MV-4-11 (cell line): ENCODE measurements at regions not wholly inside any gene's neighbourhood (a gene's known extent, or its start where the extent isn't known, plus 50 kb on each side); places are given as distances from the start of the nearest gene placed in this dataset.
"Not testable (repeated sequence)": the region's sequence is repeated elsewhere in the genome, so short reads cannot be mapped to it uniquely, and the experiment has no call there.

Experiments
- DNase-seq: peaks from one replicate; lab custom pipeline; 2025; lab: John Stamatoyannopoulos, UW

DNA sequence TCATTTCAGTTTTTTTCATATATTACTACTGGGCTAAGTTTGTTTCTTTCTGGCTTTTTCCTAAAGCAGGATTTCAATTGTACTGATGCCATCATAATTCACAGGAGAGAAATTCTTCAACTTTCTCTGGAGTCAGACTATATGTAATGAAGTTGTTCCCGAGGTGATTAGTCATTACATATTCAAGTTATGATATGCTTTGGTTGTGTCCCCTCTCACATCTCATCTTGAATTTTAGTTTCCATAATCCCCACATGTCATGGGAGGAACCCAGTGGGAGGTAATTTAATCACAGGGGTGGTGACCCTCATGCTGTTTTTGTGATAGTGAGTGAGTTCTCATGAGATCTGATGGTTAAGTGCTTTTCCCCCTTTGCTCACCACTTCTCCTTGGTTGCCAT is 227.5 kb upstream of the LRIG3 start:
- no peak for DNase-seq

- DNase-seq = no peak
Measured at GRCh38 chr12:59142183-59142790, 222.0 kb upstream of the LRIG3 start.

- DNase-seq = no peak
Measured at GRCh38 chr12:59134750-59135149, 214.4 kb upstream of the LRIG3 start.

DNA sequence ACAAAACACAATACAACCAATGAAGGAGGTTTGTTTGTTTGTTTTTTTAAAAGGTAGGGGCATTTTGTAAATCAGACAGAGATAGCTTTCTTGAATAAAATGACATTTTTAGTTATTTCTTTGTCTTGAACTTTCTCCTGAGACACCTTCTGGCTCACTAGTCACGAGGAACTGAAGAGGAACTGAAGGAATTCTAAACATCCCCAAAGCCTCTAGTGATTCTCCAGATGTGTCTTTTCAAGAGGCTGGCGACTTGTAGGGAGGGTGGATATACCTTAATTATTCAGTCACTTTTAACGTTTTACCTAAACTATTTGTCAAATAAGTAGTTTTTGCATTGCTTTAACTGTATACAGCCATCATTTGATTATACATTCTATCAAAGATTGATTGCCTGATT is 211.2 kb upstream of the LRIG3 start:
- DNase-seq = no peak

- DNase-seq = no peak
Measured at GRCh38 chr12:59122784-59123183, 202.5 kb upstream of the LRIG3 start.

DNA sequence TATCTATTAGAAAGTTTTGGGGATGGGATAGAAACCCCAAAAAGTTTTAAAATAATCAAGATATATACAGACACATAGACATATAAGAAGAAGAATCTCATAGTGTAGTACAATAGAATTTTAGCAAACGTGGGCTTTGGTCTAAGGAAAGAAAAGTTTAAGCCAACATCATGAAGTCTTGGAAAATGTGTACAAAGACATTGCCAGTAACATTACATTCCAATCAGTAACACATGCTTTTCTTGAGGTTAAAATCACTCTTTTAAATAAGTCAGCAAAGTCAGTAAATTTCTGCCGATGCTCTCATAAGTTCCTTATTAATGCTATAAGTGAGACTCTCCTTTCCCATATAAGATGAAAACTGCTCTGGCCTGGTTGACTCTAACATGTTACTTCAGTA is 201.1 kb upstream of the LRIG3 start:
- DNase-seq = no peak

GRCh38 chr12:59119676-59120075 is 199.4 kb upstream of the LRIG3 start:
- DNase-seq = no peak

GRCh38 chr12:59118356-59118755 is 198.1 kb upstream of the LRIG3 start:
- DNase-seq = no peak

DNA sequence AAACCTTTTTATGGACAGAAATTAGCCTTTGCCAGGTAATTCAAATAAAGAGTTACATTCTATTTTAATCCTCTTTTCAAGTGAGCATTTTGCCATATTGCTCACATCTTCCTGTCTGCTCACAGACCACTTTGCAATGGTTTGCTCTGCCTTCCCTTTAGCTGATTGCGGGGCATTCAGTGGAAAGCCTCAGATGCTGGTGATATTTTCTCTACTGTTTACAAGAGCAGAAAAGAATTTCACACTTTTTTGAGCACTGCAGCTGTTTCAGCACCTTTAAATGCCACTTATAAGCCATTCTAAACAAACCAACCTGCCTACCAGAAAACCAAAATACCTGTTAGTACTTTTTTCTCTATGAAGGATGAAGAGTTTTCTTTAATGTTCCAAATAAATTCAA is 195.7 kb upstream of the LRIG3 start:
- DNase-seq = no peak

DNA sequence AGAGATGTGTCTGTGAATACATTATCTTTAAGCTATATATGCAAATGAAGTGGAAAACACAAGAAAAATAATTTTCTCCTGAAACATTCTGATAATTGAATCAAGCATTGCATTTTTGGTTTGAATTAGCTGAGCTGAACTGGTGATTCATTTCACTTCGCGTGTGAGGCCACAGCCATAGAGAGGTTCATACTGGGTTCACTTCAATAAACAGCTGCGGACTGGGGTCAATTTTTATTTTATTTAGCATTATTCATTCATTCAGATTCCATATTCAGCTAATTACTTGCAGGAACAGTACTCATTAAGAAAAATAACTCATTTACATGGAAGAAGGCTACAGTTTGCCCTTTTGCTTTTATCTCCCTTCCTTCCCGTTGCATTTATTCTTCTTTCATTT is 195.2 kb upstream of the LRIG3 start:
- DNase-seq = no peak

- peak; percentile 41 for DNase-seq
Measured at GRCh38 chr12:59113831-59114615, 193.7 kb upstream of the LRIG3 start.

DNA sequence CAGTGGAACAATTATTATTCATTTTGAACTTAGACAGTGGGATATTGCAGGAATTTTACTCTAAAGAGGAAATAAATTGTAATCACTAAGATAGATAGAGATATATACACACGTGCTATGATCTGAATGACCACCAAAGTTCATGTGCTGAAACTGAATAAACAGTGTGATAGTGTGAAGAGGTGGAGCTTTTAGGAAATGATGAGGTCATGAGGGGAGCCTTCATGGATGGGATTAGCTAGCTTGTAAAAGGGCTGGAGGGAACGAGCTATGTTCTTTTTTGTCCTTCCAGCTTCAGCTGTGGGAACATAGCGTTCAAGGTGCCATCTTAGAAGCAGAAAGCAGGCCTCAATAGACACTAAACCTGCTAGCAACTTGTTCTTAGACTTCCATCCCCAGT is 191.5 kb upstream of the LRIG3 start:
- DNase-seq = no peak

DNA sequence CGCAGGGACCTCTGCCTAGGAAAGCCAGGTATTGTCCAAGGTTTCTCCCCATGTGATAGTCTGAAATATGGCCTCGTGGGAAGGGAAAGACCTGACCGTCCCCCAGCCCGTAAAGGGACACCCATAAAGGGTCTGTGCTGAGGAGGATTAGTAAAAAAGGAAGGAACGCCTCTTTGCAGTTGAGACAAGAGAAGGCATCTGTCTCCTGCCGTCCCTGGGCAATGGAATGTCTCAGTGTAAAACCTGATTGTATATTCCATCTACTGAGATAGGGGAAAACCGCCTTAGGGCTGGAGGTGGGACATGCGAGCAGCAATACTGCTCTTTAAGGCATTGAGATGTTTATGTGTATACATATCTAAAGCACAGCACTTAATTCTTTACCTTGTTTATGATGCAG is 188.2 kb upstream of the LRIG3 start:
- not testable (repeated sequence) for DNase-seq

DNA sequence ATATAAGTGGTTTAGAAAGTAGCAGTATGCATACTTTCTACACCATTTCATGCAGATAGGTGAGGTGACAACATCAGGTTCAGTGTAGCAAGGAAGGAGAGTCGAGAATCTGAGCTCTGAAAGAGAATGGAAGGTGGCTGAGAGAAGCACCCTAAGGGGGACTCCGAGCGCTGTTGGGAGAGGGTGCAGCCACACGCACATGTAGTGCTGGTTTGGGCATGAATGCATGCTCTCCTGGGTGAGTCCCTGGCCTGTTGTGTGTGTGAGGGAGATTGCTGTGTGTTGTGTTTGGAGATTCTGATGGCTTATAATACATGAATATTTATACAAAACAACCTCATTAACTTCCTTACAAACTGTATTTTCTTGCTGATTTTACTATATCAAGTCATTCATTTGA is 180.3 kb upstream of the LRIG3 start:
- DNase-seq = no peak

- DNase-seq = no peak
Measured at GRCh38 chr12:59097876-59098275, 177.6 kb upstream of the LRIG3 start.

- DNase-seq = no peak
Measured at GRCh38 chr12:59096246-59096645, 175.9 kb upstream of the LRIG3 start.

DNA sequence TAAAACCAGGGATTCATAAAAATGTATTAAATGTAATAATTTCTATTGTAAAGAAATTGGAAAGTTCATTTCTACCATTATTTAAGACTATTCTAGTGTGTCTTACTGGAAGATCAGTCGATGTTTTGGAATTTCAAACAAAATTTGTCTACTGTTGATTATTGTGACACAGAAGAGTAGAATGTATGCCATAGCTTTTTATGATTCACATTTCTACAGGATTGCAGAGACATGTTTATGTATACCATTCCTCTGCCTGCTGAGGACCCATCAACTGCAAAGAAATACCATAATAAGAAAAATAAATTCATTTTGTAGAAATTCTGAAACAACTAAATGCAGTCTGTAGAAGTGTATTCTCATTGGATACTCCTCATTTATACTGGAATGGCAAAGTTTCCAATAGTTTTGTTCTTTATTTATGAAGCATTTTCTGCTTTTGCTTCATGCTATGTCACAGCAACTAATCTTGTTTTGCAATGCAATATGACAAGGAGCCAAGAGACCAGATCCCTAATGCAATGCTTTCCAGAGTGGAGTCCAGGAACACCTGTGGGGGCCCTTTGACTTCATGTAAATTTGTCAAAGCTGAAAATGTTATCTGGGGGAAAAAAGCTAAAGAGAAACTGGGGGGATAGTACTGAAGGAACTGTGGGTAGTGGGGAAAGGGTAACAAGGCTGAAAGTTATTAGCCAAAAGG is 172.9 kb upstream of the LRIG3 start:
- no peak for DNase-seq

- no peak for DNase-seq
Measured at GRCh38 chr12:59088673-59089072, 168.4 kb upstream of the LRIG3 start.

DNA sequence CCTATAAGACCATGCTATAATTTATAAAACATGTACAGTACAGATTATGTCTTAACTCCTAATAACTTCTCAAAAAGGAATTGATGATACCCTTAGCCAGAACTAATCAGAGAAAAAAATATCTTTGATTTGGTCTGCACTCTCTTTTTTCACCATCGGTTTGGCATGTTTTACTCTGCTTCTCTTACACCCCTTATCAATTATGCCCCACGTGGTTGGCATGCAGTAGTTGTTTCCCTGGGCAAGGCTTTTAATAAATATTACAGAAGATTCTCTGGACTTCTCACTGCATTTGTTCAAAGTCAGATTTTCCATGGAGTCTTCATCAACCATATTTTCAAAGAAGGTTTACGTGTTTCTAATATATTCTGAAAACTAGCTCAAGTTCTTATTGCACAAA is 167.4 kb upstream of the LRIG3 start:
- DNase-seq = no peak

DNA sequence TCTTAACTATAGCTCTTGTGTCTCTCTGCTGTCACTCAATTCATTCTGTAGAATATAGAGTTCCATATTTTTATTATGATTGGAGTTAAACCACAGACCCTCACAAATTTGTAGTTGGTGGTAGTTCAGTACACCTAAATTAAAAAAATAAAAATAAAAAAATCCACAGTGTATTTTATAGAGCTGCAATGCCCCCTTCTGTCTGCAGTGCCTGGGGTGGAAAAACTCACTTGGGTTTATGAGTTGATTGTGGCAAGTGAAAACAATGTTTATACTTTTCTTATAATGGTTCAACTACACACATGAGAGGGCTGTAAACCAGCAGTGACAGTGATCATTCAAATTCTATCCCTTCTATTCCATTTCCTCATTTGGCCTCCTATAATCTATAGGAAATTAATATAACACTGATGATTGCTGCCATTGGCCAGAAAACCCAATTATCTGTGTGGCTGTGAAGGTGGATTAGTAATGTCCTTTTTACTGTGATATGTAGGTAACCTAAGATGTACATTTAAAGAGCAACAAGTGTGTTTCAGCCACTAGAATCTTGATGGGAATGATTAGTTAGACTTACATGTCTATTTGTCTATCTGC is 166.9 kb upstream of the LRIG3 start:
- no peak for DNase-seq

DNA sequence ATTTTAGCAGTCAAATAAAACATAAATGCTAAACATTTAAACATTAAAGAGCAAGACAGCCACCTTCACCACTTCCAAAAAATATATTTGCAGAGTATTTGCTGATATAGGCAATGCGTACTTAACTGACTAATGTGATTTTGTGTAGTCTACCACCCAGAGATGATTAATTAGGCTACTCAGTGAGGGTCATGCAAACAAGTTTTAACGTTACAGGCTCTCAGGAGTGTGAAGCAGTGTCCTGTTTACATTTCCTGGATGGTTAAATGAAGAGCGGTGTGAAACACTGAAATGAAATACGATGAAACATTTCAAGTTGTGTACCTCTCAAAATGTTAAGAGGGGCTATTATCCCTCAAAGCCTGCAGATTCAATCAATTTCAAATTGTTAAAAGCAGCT is 165.8 kb upstream of the LRIG3 start:
- DNase-seq = no peak

DNA sequence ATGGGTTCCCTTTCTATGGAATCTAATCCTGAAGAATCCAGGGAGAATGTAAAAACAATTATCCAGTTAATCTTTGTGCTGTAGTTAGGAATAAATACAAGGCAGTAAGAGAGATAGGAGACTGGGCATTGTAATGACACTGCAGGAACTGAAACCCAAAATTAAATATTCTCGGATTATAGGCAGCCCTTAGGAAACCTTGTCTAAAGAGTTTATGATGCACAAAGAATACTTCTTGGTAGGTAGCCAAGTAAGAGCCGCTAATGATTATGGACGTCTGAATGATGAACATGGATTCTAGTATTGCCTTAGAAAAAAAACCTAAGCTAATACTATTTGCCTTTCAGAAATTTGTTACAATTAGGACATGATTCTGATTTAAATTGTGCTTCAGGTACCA is 165.4 kb upstream of the LRIG3 start:
- DNase-seq = no peak
